Spleen (tissue), 11 donors: ENCODE measurements at regions not wholly inside any gene's neighbourhood (a gene's known extent, or its start where the extent isn't known, plus 50 kb on each side); places are given as distances from the start of the nearest gene placed in this dataset.

Experiments used
- DNase-seq: peaks from one replicate; pipeline ENCODE4 v3.0.0-alpha.2; 2020
- H3K27ac ChIP-seq, 8 donors: fragments of 200-600 bp; sonication (generic) in 7 of 8; 1 replicate in 4 of 8; 2 replicates in 4 of 8; pipeline versions ENCODE4 v1.5.0 to v1.8.0; 2016 to 2021; ENCODE audit warnings: inconsistent platforms in 4 of 8, mild to moderate bottlenecking in 4 of 8, moderate library complexity in 1 of 8
- H3K27me3 ChIP-seq, 7 donors: fragments of 200-600 bp; sonication (generic) in 6 of 7; replicated peaks in 1 of 7; 1 replicate in 4 of 7; 2 replicates in 3 of 7; pipeline versions ENCODE4 v1.5.0 to v1.8.0; 2016 to 2021; ENCODE audit warnings: inconsistent platforms in 3 of 7, mild to moderate bottlenecking in 1 of 7
- H3K36me3 ChIP-seq, 6 donors: fragments of 200-600 bp; sonication (generic) in 5 of 6; 1 replicate in 4 of 6; 2 replicates in 2 of 6; pipeline versions ENCODE4 v1.5.0 to v1.8.0; 2016 to 2021; ENCODE audit warnings: inconsistent platforms in 2 of 6
- H3K4me1 ChIP-seq, 6 donors: fragments of 200-600 bp; sonication (generic) in 5 of 6; 1 replicate in 3 of 6; 2 replicates in 3 of 6; pipeline versions ENCODE4 v1.5.0 to v1.8.0; 2016 to 2021; ENCODE audit warnings: inconsistent platforms in 3 of 6
- H3K4me3 ChIP-seq, 8 donors: fragments of 200-600 bp; sonication (generic) in 7 of 8; 1 replicate in 4 of 8; 2 replicates in 4 of 8; pipeline versions ENCODE4 v1.5.0 to v1.8.0; 2016 to 2021; ENCODE audit warnings: inconsistent platforms in 4 of 8, mild to moderate bottlenecking in 4 of 8, moderate library complexity in 2 of 8
- H3K9me3 ChIP-seq, 8 donors: fragments of 200-600 bp; sonication (generic) in 7 of 8; 1 replicate in 4 of 8; 2 replicates in 4 of 8; pipeline versions ENCODE4 v1.5.0 to v1.8.0; 2016 to 2021; ENCODE audit warnings: inconsistent platforms in 4 of 8
- POLR2A ChIP-seq, 3 donors: fragments of 450-650 bp; IDR thresholded peaks; one replicate each; pipeline ENCODE4 v1.5.1; 2017; ENCODE audit warnings: antibody characterized with exemption in 3 of 3, mild to moderate bottlenecking in 1 of 3
- POLR2AphosphoS5 ChIP-seq, 3 donors: sonication (generic); formaldehyde crosslinking; IDR thresholded peaks; one replicate each; pipeline ENCODE4 v1.5.1; 2017; ENCODE audit warnings: antibody characterized with exemption in 3 of 3
- WGBS, 5 donors: extraction: QIAGEN DNeasy Blood & Tissue Kit in 3 of 5; methylation state at CpG; one replicate each; pipeline versions ENCODE4 v1.1.5 to v1.1.7; 2013 to 2018; 5-methylcytosine and 5-hydroxymethylcytosine counted together
- intact Hi-C: fragments of 100-400 bp; cut with DNase I; formaldehyde crosslinking; loops from one replicate; pipeline ENCODE4 v1.15.0; 2023; ENCODE audit warnings: low total_unique reads
- TF ChIP-seq, protein P1 (sequence below), 11 experiments: fragments of 200-600 bp in 7 of 11; fragments of 450-650 bp in 4 of 11; sonication (generic) in 4 of 11; IDR thresholded peaks in 8 of 11; conservative IDR thresholded peaks in 3 of 11; 1 replicate in 7 of 11; 2 replicates in 4 of 11; pipeline versions ENCODE4 v1.4.0 to v1.8.0; 2016 to 2021; ENCODE audit warnings: antibody characterized with exemption in 11 of 11, inconsistent platforms in 4 of 11, mild to moderate bottlenecking in 1 of 11
- donor health status: healthy with polysubstance abuse.
- donor health status: DM: no; HTN: no; CAD: no; lungs with moderate emphysema.
- donor health status: DM: no; HTN: no; CAD: no.
- donor health status: Bipolar disorder and iron deficiency.
- donor health status: healthy.
- donor health status: DM: no; HTN: no; CAD: no.
- donor health status: DM: yes; HTN: yes; CAD: no.

DNA sequence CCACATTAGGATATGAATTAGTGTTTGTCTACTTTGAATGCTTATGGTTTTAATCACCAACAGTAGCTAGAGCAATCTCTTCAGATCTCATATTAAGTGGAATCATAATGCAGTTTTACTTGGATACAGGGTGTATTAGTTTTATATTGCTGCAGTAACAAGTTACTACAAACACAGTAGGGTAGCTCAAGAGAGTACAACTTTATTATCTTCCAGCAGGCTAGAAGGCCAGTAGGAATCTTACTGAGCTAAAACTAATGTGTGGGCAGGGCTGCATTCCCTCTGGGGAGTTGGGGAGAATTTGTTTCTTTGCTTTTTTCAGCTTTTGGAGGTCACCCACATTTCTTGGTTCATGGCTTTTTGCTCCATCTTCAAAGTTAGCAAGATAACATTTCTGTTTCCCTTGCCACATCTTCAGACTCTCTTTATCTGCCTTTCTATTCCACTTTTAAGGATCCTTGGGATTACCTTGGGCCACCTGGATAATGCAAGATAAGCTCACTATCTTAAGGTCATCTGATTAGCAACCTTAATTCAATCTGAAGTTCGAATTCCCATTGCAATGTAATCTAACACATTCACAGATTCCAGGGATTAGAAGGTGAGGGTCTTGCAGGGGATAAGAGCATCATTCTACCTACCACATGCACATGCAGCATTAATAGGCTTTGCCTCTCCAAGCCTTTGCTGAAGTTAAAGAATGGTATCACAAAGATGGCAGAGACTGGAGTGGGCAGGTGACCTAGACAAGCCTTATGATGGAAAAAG, 134.1 kb upstream of the SLC10A2 start:
- Histone ChIP-seq H3K27ac (no peak overlapping the region), H3K36me3 (no peaks in the 10 kb centered on the region), H3K4me1 (no peaks in the 10 kb centered on the region), H3K27me3 (no peaks in the 10 kb centered on the region), H3K9me3 (peaks cover 0 to 18% (median 9%) of the 10 kb centered on the region in 8 donors), H3K4me3 (no peak overlapping the region)
- intact Hi-C loops, result no loop called here
- 24 to 69% (median 55%) methylated on average over 1 of the region's 1 CpG for WGBS, 5 donors
- DNase-seq, result no peak
- TF ChIP-seq POLR2A (IDR thresholded peaks at IDR 0.05) (no peak), POLR2AphosphoS5 (IDR thresholded peaks at IDR 0.05) (no peak)
- TF ChIP-seq, protein P1, sequence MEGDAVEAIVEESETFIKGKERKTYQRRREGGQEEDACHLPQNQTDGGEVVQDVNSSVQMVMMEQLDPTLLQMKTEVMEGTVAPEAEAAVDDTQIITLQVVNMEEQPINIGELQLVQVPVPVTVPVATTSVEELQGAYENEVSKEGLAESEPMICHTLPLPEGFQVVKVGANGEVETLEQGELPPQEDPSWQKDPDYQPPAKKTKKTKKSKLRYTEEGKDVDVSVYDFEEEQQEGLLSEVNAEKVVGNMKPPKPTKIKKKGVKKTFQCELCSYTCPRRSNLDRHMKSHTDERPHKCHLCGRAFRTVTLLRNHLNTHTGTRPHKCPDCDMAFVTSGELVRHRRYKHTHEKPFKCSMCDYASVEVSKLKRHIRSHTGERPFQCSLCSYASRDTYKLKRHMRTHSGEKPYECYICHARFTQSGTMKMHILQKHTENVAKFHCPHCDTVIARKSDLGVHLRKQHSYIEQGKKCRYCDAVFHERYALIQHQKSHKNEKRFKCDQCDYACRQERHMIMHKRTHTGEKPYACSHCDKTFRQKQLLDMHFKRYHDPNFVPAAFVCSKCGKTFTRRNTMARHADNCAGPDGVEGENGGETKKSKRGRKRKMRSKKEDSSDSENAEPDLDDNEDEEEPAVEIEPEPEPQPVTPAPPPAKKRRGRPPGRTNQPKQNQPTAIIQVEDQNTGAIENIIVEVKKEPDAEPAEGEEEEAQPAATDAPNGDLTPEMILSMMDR (IDR thresholded peaks at IDR 0.05 in 8 of 11, conservative IDR thresholded peaks at IDR 0.05 in 3 of 11), result no peak

DNA sequence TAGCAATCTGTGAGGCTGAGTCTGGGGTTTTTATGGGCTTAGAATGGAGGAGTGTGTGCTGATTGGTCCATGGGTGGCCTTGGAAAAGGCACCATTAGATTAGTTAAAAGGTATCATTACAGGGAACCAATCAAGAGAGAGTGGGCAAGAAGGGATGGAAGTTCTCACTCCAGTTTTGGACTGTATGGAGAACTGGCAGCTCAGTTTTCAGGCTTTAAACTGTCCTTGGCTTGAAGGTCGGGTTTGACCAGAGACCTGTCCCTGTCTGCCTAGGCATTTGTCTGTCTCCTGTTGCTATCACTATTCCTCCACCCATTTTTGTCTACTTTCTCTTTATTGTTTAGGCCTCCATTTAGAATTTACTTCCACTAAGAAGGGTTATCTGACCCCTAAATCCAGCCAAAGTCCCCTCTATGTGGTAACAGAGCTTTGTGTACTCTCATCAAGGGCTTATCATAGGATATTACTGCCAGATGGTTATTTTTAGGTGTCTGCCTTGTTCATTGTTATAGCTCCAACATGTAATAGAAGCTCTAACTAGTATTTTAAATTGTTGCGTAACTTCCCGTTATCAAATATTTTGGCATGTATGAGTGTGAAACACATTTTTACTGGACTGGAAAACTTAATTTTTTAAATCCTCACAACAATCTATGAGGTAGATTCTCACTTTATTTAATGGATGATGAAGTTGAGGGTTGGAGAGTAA, 133.3 kb upstream of the SLC10A2 start:
- intact Hi-C loops, result no loop called here
- H3K4me1 ChIP-seq, result no peaks in the 10 kb centered on the region
- H3K27ac ChIP-seq, result no peak overlapping the region
- 76 to 90% (median 83%) methylated on average over 3 of the region's 3 CpGs for WGBS, 5 donors
- TF ChIP-seq, protein P1 (IDR thresholded peaks at IDR 0.05 in 8 of 11, conservative IDR thresholded peaks at IDR 0.05 in 3 of 11), result no peak
- TF ChIP-seq POLR2AphosphoS5 (IDR thresholded peaks at IDR 0.05) (no peak), POLR2A (IDR thresholded peaks at IDR 0.05) (no peak)
- no peaks in the 10 kb centered on the region for H3K36me3 ChIP-seq
- H3K9me3 ChIP-seq, result peaks cover 0 to 18% (median 9%) of the 10 kb centered on the region in 8 donors
- no peak for DNase-seq
- no peaks in the 10 kb centered on the region for H3K27me3 ChIP-seq
- no peak overlapping the region for H3K4me3 ChIP-seq

DNA sequence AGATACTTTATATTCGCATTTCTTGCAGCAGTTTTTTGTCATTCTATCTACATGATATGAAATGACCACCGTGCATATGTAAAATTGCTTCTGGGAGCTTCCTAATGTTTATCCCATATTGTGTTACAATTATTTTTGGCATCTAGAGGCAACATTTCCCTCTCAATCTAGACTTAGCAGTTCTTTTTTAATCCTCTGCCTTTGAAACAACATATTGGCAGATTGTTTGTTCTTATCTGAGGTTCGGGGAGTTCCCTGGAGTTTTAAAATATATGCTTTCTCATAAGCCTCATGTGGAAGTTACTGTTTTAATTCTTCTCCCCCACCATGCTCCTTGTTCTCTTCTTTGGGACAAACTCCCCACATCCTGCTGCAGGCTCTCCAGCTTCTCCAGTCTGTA, 130.1 kb upstream of the SLC10A2 start:
- H3K27ac ChIP-seq, result no peak overlapping the region
- TF ChIP-seq, protein P1 (IDR thresholded peaks at IDR 0.05 in 8 of 11, conservative IDR thresholded peaks at IDR 0.05 in 3 of 11), result no peak
- TF ChIP-seq POLR2AphosphoS5 (IDR thresholded peaks at IDR 0.05) (no peak), POLR2A (IDR thresholded peaks at IDR 0.05) (no peak)
- no peak for DNase-seq
- no peaks in the 10 kb centered on the region for H3K36me3 ChIP-seq
- no peaks in the 10 kb centered on the region for H3K4me1 ChIP-seq
- H3K27me3 ChIP-seq, result no peaks in the 10 kb centered on the region
- peaks cover 0 to 18% (median 9%) of the 10 kb centered on the region in 8 donors for H3K9me3 ChIP-seq
- WGBS, 5 donors, result 76 to 90% (median 81%) methylated on average over 3 of the region's 3 CpGs
- no peak overlapping the region for H3K4me3 ChIP-seq
- intact Hi-C loops, result no loop called here

DNA sequence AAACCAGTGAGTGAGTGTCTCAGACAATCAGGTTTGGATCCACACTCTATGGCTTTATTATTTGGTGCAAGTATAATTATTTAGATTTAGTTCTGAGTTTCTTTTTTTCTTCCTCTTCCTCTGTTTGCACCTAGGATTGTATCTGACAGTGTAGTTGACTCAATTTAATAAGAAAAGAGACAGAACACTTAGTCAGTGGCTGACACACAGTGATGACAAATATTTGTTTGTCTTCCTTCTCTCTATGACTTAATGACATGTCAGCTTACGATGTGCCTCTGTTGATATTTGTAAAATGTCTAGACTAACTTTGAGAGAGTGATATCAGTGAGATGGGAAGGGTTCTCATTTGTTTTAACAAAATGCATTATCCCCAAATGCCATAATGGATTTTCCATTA, 129.5 kb upstream of the SLC10A2 start:
- peaks cover 0 to 18% (median 9%) of the 10 kb centered on the region in 8 donors for H3K9me3 ChIP-seq
- no peak for TF ChIP-seq POLR2AphosphoS5 (IDR thresholded peaks at IDR 0.05)
- H3K27ac ChIP-seq, result no peak overlapping the region
- no peak for DNase-seq
- intact Hi-C loops, result no loop called here
- no peaks in the 10 kb centered on the region for H3K27me3 ChIP-seq
- WGBS, 5 donors, result 51 to 81% (median 72%) methylated on average over 1 of the region's 1 CpG
- H3K36me3 ChIP-seq, result no peaks in the 10 kb centered on the region
- no peak overlapping the region for H3K4me3 ChIP-seq
- no peaks in the 10 kb centered on the region for H3K4me1 ChIP-seq
